NCI-H510A (cell line): ENCODE measurements at regions not wholly inside any gene's neighbourhood (a gene's known extent, or its start where the extent isn't known, plus 50 kb on each side); places are given as distances from the start of the nearest gene placed in this dataset.

ENCODE experiments used
- DNase-seq: peaks from one replicate; lab custom pipeline; 2025; lab: John Stamatoyannopoulos, UW

DNA sequence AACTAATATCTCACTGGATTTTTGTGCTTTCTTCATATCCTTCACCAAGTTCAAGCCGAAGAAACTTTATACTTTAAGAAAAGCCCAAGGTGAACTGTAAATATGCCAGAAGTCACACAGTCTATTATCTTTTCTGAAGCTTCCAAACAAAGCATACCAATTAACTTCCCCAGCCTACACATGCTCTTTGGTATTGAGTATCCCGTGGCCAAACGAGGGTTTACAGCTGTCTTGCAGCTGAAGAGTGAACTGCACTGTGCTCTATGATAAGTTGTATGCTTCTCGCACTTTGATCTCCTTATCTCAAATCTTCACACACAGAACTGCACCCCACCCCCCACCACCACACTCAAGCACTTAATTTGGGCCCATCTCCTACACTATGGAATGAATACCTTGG lies 215.6 kb upstream of the VEPH1 start:
- DNase-seq, result no peak

- no peak for DNase-seq
These were observed 209.9 kb upstream of the VEPH1 start for GRCh38 chr3:157713101-157713500.

DNA sequence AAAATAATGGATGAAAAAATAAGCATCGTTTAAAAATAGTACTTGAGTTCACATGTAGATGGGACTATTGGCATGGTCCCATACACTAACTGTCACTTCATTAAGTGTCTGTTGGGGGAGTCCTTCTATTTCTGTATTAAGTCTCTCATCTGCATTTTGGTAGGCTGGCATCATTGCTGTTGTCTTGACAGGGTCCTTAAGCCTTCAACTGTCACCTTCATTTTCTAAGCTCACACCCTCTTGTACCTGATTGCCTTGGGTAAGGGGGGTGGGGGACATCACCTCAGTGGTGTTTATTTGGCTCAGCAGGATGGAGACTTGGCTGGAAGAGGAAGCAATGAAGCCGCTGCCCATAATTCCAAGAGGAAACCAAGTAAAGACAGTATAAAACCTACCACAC lies 202.0 kb upstream of the VEPH1 start:
- no peak for DNase-seq

GRCh38 chr3:157700405-157700804 lies 197.2 kb upstream of the VEPH1 start:
- DNase-seq, result no peak

DNA sequence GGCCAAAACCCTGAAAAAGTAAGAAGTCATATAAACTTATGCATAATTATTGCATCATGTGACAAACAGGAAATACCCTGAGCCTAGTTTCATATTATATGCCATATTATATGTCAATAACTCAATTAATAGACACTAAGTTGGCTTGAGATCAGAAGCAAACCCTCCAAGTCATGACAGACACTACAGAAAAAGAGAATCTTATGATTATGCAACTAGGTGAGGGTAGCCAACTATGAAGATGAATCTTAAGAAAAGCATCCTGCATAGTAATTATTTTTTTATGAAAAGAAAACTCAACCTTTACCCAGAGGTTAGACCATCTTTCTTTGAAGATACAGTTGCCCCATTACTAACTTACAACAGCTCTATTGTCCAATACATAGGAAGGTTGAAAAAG lies 192.4 kb upstream of the VEPH1 start:
- no peak for DNase-seq

DNA sequence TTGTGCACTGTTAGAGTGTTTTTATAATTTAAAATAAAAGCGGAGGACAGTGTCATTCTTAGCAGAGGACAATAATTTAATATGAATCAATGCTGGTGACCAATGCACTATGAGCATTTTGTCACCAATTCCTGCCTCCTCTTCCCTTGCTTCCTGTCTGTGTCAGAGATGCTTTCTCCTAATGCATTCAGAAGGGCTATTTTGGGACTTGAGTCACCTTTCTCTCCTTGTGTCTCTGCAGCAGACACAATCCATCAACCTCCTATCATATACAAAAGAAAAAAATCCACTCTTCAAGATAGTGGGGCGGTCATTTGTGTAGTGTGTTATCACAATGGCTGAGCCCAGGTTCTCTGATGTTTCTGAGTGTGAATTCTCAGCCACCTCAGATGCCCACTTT lies 191.9 kb upstream of the VEPH1 start:
- no peak for DNase-seq

DNA sequence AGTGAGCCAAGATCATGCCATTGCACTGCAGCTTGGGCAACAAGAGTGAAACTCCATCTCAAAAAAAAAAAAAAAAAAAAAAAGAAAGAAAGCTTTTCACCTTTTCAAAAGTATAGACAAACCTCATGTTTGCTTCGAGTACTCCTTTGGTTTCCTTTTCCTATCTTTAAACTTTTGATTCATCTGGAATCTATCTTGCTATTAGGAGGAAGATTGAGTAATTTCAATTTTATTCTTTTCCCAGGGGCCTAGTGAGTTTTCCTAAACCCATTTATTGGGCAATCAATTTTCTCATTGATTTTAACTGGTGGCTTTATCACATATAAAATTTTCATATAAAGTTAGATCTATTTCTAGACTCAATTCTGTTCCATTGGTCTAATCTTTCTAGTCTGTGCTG lies 190.5 kb upstream of the VEPH1 start:
- no peak for DNase-seq

- DNase-seq, result no peak
These were observed 189.3 kb upstream of the VEPH1 start for GRCh38 chr3:157692468-157692867.

DNA sequence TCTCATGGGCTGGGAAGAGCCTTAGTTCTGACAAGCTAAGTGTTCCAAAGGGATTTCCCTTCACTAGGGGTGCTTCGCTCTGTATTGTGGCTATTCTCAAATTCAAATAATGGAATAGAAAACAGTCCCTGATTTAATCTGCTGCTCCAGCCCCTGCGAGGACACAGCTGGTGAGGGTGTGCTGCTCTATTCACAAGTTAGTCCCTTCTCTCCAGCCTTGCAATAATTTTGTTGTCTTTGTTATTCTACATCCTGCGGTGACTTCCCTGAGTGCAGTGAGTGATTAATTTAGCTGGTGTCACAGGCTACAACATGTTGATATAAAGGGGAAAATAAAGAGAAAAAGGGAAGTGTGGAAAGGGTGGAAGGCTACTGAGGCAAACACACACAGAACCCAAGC lies 180.5 kb upstream of the VEPH1 start:
- DNase-seq, result no peak

GRCh38 chr3:157672061-157672460 lies 168.8 kb upstream of the VEPH1 start:
- no peak for DNase-seq

GRCh38 chr3:157671656-157672055 lies 168.4 kb upstream of the VEPH1 start:
- no peak for DNase-seq

DNA sequence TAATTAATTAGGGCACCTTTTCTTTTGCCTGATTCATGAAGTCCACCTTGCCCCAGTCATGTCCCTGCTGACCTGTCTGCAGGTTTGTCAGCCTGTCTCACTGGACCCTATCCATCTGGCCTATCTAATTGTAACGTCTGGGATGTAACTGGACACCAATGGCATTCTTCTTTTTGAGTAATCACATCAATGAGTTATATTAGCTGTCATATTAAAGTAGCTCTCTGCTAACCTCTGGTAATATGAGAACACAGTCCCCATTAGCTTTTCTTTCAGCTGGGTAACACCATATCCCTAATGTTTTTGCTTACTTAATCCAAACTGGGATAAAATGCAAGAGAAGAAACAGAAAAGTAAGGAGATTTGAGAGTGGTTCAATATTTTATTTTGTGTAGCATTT lies 166.2 kb upstream of the VEPH1 start:
- no peak for DNase-seq

DNA sequence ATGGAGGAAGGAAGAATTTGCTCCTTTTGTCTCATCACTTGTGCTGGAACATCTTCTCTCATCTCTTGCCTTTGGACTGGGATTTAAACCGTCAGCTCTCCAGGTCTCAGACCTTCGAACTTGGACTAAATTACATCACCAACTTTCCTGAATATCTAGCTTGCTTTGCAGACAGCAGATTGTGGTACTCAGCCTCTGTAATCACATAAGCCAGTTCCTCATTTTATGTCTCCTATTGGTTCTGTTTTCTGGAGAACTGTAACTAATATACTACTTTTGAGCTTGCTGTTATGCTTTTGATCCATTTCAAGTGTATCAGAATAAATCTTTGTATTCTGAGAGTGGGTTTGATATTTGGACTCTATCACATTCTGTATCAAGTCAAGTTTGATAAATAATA lies 164.3 kb upstream of the VEPH1 start:
- no peak for DNase-seq

DNA sequence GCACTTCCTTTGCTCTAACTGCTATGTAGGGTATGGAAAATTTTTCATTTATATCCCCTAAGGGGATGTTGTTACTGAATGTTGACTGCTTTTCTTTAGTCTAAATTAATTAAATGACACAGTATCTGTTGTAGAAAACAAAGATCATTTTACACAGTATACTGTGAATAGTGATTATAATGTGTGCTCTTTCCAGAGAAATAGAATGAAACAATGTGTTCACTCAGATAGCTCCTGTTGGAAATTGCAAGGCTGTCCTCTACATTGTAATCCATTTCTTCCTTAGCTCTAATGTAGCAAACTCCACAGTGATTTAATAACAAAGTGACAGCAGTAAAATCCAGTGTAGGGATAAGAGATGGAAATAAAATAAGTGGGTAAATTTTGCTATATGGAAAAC lies 159.0 kb upstream of the VEPH1 start:
- DNase-seq, result no peak

GRCh38 chr3:157660847-157661246 lies 157.6 kb upstream of the VEPH1 start:
- DNase-seq, result no peak

DNA sequence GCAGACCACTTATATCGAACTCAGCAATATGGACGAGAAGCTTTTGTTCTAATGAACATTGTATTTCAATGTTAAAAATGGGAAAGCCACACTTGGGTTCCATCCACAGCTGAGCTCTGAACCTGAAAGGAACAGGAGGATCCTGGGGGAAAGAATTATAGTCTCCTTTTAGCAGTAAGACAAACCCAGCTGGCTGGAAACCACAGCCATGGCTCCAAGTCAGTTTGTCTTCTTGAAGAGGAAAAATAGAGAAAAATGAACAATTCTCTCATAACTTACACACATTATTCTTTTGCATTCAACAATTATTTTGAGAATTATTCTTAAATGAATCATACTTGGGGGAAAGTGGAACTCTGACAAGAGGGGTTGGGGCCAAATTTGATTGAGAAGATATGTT lies 149.2 kb upstream of the VEPH1 start:
- DNase-seq, result no peak

DNA sequence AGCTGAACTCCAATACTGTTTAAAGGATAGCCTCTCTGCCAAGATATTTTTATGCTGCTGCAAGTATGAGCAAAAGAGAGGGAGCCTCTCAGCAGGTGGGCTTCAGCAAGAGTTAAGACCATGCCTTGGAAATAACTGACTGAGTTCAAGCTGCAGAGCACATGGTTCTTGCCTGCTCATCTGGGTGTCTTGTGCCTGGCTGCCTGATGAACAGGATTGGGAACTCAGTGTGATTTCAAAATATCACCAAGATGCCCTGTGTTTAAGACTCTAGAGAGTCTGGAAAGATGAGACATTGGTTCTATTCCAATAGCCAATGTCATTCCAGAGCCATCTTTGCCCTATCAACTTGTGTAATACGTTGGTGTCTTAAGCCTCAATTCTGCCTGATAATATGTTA lies 147.5 kb upstream of the VEPH1 start:
- no peak for DNase-seq

- no peak for DNase-seq
These were observed 147.0 kb upstream of the VEPH1 start for GRCh38 chr3:157650172-157650571.

DNA sequence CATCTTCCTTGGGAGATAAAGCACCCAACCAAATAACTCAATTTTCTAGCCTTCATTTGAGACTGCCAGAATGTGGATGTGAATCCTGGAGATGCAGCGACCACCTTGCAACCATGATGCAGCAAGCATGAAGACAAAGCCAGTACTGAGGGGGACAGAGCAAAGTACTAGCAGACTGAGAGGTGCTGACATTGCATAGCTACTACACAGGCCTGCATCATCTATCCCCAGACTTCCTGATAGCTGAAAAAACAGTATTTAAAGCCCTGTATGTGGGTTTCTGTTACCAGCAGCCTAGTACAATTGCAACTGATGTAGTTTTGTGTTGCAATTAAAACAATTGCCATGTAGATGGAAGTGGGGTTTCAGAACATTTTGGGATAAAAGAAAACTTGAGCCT lies 146.3 kb upstream of the VEPH1 start:
- no peak for DNase-seq

DNA sequence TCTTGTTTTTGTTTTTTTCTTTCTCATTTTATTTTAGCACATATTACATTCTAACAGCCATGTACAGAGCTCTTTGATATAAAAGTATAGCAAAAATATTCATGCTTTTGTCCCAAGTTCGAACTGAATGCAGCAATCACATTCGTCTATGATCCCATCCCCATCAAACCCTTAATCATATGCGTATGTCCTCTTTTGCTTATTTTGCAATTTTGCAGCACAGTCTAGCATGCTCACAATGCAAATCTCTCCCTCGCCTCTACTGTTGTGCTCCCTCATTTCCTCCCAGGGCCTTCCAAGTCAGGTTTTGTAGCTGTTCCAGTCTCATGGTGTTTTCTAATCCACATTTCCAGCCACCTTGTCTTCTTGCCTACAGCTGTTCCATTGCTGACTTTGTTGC lies 144.6 kb upstream of the VEPH1 start:
- no peak for DNase-seq

DNA sequence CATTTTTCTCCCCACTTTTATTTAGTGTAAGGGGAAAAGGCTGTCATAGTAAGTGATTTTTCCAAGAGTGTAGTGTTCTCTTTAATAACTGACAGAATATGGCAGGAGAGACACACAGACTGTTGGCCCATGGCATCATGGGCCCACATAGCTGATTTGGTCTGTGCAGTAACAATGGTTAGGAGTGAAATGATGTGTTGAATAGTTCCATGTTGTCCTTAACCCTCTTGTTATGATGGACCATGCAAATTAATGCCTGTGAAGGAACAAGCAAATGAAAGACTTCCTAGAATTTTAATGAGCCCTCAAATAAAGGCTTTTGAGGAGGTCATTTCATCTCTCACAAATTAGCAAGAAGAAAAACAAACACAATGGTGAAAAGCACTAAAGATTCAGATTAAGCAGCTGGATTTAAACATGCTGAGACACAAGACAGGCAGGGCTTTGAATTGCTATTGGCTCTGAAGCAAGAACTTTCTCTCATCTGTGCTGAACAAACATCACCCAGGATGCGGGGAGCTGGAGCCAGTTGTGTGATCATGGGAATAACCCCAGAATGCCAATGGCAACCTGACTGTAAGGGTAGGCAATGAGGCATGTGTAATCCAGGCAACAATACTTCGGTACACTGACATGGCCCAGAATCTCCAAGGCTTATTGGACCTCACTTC lies 136.7 kb upstream of the VEPH1 start:
- no peak for DNase-seq

DNA sequence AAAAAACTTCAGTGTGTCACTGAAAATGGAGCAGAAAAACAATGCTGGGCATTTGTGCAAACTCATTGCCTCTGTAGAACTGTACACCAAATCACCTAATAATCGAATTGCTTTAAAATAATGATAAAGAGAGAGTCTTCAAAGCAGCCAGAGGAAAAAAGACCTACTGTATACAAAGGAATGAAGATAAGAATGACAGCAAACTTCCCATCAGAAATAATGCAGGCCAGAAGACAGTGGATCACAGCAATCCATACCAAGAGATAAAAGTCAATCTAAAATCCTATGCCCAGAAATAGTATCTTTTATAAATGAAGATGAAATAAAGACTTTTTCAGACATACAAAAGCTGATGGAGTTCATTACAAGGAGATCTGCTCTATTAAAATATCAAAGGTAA lies 134.7 kb upstream of the VEPH1 start:
- no peak for DNase-seq

- no peak for DNase-seq
These were observed 130.0 kb upstream of the VEPH1 start for GRCh38 chr3:157633241-157633640.

GRCh38 chr3:157632075-157632474 lies 128.9 kb upstream of the VEPH1 start:
- no peak for DNase-seq

GRCh38 chr3:157631478-157631877 lies 128.3 kb upstream of the VEPH1 start:
- DNase-seq, result no peak
